Fibroblast of mammary gland (primary cell): ENCODE measurements at regions not wholly inside any gene's neighbourhood (a gene's known extent, or its start where the extent isn't known, plus 50 kb on each side); places are given as distances from the start of the nearest gene placed in this dataset.

Experiments
- DNase-seq: peaks from one replicate; pipeline ENCODE4 v3.0.0-alpha.2; 2010; ENCODE audit warnings: low read depth
- H3K4me3 ChIP-seq: 2 replicates; pipeline ENCODE4 v1.5.1; 2011; ENCODE audit warnings: low read depth, mild to moderate bottlenecking, low read length, moderate library complexity; ENCODE audit not compliant: control insufficient read depth
- TF ChIP-seq, protein P1 (sequence below): conservative IDR thresholded peaks from 2 replicates; pipeline ENCODE4 v1.5.1; 2011; ENCODE audit warnings: low read depth, low read length, inconsistent platforms; ENCODE audit not compliant: control insufficient read depth, insufficient read depth

DNA sequence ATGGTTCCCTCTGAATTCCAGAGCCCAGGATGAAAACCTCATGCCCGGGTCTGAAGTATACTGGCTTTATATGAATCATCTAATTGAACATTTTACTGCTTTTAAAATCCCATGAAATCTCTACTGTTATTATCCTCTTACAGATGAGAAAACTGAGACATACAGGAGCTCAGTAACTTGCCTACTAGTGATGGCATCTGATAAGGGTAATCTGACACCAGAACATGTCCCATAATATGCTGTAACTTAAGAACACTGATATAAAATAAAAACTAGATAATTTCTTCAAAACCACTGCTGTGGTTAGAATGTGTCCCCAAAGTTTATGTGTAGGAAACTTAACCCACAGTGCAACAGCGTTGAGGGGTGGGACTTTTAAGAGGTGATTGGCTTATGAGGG lies 219.6 kb upstream of the TMTC1 start:
- H3K4me3 ChIP-seq: no peak overlapping the region
- TF ChIP-seq, protein P1, sequence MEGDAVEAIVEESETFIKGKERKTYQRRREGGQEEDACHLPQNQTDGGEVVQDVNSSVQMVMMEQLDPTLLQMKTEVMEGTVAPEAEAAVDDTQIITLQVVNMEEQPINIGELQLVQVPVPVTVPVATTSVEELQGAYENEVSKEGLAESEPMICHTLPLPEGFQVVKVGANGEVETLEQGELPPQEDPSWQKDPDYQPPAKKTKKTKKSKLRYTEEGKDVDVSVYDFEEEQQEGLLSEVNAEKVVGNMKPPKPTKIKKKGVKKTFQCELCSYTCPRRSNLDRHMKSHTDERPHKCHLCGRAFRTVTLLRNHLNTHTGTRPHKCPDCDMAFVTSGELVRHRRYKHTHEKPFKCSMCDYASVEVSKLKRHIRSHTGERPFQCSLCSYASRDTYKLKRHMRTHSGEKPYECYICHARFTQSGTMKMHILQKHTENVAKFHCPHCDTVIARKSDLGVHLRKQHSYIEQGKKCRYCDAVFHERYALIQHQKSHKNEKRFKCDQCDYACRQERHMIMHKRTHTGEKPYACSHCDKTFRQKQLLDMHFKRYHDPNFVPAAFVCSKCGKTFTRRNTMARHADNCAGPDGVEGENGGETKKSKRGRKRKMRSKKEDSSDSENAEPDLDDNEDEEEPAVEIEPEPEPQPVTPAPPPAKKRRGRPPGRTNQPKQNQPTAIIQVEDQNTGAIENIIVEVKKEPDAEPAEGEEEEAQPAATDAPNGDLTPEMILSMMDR: no peak
- DNase-seq: no peak

GRCh38 chr12:30002677-30003076 lies 218.9 kb upstream of the TMTC1 start:
- H3K4me3 ChIP-seq: no peak overlapping the region
- DNase-seq: no peak
- TF ChIP-seq, protein P1: peak; percentile 9

- H3K4me3 ChIP-seq: no peak overlapping the region
- TF ChIP-seq, protein P1: no peak
- peak; percentile 11 for DNase-seq
These were observed 216.7 kb upstream of the TMTC1 start for GRCh38 chr12:30000401-30000800.

- no peak overlapping the region for H3K4me3 ChIP-seq
- TF ChIP-seq, protein P1: no peak
- DNase-seq: no peak
These were observed 213.3 kb upstream of the TMTC1 start for GRCh38 chr12:29996993-29997392.

GRCh38 chr12:29992366-29992765 lies 208.6 kb upstream of the TMTC1 start:
- no peak overlapping the region for H3K4me3 ChIP-seq
- TF ChIP-seq, protein P1: no peak
- no peak for DNase-seq

DNA sequence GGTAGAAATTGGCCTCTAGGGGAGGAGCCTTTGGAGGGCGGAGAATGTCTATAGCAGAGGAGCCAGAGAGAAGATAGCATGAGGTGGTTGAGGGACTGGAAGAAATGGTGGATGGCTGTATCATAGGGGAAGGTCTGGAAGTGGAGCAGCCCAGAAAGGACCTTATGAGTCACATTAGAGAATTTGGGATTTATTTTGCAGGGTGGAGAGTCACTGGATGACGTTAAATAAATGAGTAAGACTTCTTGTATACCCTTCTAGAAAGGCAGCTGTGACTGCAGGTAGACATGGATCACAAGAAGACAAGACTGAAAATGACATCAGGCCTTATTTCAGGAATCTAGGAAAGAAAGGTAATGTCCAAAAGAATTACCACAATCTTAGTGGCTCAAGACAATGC lies 208.2 kb upstream of the TMTC1 start:
- TF ChIP-seq, protein P1: no peak
- H3K4me3 ChIP-seq: no peak overlapping the region
- peak; percentile 12 for DNase-seq

DNA sequence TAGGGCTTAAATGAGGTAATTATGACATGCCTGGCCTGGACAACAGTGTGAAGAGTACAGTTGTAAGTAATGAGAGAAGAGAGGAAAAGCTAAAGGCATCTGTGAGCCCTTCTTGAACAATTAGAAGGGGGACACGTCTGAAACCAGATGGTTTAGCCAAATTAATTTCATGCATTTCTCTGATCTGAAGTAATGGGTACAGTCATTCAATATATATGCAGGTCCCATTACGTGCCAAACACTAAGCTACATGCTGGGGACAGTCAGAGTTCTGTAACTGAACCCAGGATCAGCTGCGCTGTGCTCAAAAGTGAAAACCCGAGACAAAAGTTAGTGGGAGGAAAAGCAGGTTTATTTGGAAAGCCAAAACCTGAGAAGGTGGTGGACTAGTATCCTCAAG lies 207.2 kb upstream of the TMTC1 start:
- DNase-seq: no peak
- TF ChIP-seq, protein P1: no peak

More for the DNA sequence above, 207.2 kb upstream of the TMTC1 start:
- no peak overlapping the region for H3K4me3 ChIP-seq
